ENCODE measurements at regions not wholly inside any gene's neighbourhood (a gene's known extent, or its start where the extent isn't known, plus 50 kb on each side); places are given as distances from the start of the nearest gene placed in this dataset.

DNA sequence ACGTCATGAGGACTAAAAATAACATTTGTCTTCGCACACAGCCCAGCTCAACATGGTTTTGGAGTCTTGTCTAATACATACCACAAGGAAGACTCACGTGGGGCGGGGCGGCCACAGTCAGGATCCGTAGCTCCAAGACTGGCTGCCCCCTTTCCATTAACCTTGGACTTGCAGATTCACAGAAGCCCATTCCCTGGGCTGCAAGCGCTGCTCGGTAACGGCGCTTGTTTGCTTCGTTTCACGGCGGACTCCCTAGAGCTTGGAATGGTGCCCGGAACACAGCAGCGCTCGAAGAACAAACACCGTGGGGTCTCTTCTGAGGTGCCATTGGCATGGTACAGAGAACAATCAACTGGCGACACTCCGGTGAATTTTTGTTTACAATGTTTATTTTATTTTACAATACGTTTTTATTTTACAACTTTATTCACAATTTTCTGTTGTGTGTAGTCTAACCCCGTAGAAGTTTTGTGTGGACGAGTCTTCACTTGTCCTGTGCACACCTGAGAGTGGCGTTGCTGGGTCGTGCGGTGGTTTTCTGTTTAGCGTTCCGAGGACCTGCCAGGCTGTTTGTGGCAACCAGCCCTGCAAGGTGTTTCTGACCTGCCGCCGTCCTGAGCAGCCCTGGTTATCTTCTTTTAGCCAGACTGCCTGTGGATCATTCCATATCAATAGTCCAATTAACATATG lies 126.5 kb downstream of the GALR1 start:
- TF ChIP-seq RARB (CRISPR knock-in tag; IDR thresholded peaks at IDR 0.05), result no peak
- TF ChIP-seq, protein P1, sequence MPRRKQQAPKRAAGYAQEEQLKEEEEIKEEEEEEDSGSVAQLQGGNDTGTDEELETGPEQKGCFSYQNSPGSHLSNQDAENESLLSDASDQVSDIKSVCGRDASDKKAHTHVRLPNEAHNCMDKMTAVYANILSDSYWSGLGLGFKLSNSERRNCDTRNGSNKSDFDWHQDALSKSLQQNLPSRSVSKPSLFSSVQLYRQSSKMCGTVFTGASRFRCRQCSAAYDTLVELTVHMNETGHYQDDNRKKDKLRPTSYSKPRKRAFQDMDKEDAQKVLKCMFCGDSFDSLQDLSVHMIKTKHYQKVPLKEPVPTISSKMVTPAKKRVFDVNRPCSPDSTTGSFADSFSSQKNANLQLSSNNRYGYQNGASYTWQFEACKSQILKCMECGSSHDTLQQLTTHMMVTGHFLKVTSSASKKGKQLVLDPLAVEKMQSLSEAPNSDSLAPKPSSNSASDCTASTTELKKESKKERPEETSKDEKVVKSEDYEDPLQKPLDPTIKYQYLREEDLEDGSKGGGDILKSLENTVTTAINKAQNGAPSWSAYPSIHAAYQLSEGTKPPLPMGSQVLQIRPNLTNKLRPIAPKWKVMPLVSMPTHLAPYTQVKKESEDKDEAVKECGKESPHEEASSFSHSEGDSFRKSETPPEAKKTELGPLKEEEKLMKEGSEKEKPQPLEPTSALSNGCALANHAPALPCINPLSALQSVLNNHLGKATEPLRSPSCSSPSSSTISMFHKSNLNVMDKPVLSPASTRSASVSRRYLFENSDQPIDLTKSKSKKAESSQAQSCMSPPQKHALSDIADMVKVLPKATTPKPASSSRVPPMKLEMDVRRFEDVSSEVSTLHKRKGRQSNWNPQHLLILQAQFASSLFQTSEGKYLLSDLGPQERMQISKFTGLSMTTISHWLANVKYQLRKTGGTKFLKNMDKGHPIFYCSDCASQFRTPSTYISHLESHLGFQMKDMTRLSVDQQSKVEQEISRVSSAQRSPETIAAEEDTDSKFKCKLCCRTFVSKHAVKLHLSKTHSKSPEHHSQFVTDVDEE (CRISPR knock-in tag; IDR thresholded peaks at IDR 0.05), result no peak
- no peak for TF ChIP-seq ARNTL (CRISPR knock-in tag; IDR thresholded peaks at IDR 0.05; ENCODE audit: borderline replicate concordance, low read depth)
- TF ChIP-seq ZFP3 (CRISPR knock-in tag; IDR thresholded peaks at IDR 0.05), result no peak
